HCT116 (cell line): ENCODE measurements at regions not wholly inside any gene's neighbourhood (a gene's known extent, or its start where the extent isn't known, plus 50 kb on each side); places are given as distances from the start of the nearest gene placed in this dataset.

Experiments
- ATAC-seq: fragments of 200-7000 bp; cut with Tn5 transposase; 2 replicates; pipeline ENCODE4 v1.9.1; 2020; ENCODE audit warnings: mild to moderate bottlenecking, moderate library complexity
- BruUV-seq: library from RNA; stranded (reverse); fragments of 400-500 nt; replicated peaks from 2 replicates; lab custom pipeline; 2021; lab: Mats Ljungman, UMichigan
- CTCF ChIA-PET: fragments of 300-600 bp; sonication (Branson Sonifier 250); formaldehyde crosslinking; loops from one replicate; lab custom pipeline; 2021; ENCODE audit warnings: antibody characterized with exemption; lab: Charles Lee
- POLR2A ChIA-PET: fragments of 300-600, 350-600 bp; sonication (Branson Sonifier 250); formaldehyde crosslinking; loops from one replicate; lab custom pipeline; 2021; ENCODE audit warnings: antibody characterized with exemption; lab: Charles Lee
- RAD21 ChIA-PET, 2 experiments: fragments of 300-600 bp; sonication (Branson Sonifier 250); formaldehyde crosslinking; loops; one replicate each; lab custom pipeline; 2023; ENCODE audit warnings: low total read pairs in 2 of 2; ENCODE audit not compliant: uncharacterized antibody in 2 of 2, unreplicated experiment in 2 of 2, low non-redundant PET in 1 of 2; lab: Charles Lee
- DNase-seq: peaks from one replicate; pipeline ENCODE4 v3.0.0-alpha.2; 2010; ENCODE audit warnings: low read depth, low spot score
- H2AFZ ChIP-seq: fragments of 200-600 bp; shearing (Covaris generic), sonication (generic); 2 replicates; pipeline ENCODE4 v1.6.1; 2017; ENCODE audit warnings: low read depth, mixed run types, mixed read lengths, antibody characterized with exemption, low read length; ENCODE audit not compliant: poor library complexity, severe bottlenecking
- H3K27ac ChIP-seq: 2 replicates; pipeline ENCODE4 v1.5.1; 2012; ENCODE audit warnings: low read depth, low read length
- H3K27me3 ChIP-seq: fragments of 200-600 bp; sonication (generic); 2 replicates; pipeline ENCODE4 v1.6.1; 2016; ENCODE audit warnings: mixed run types, low read length, mixed read lengths; ENCODE audit not compliant: insufficient read depth
- H3K36me3 ChIP-seq, 2 experiments: fragments of 200-500 bp in 1 of 2; fragments of 200-600 bp in 1 of 2; sonication (Bioruptor generic) in 1 of 2; sonication (generic) in 1 of 2; 2 replicates each; pipeline versions ENCODE4 v1.5.1 to v1.6.1; 2014 to 2016; ENCODE audit warnings: low read length in 2 of 2, inconsistent platforms in 1 of 2, mixed read lengths in 1 of 2, mixed run types in 1 of 2; ENCODE audit not compliant: insufficient read depth in 2 of 2, control insufficient read depth in 1 of 2
- H3K4me1 ChIP-seq, 2 experiments: fragments of 200-600 bp in 1 of 2; sonication (generic) in 1 of 2; 2 replicates each; pipeline versions ENCODE4 v1.5.1 to v1.6.1; 2012 to 2017; ENCODE audit warnings: low read length in 2 of 2, inconsistent platforms in 1 of 2, mild to moderate bottlenecking in 1 of 2, mixed read lengths in 1 of 2, mixed run types in 1 of 2, moderate library complexity in 1 of 2; ENCODE audit not compliant: insufficient read depth in 2 of 2, control insufficient read depth in 1 of 2
- H3K4me2 ChIP-seq: fragments of 200-600 bp; sonication (generic); 2 replicates; pipeline ENCODE4 v1.6.1; 2017; ENCODE audit warnings: mixed run types, low read length, mixed read lengths
- H3K4me3 ChIP-seq, 2 experiments: fragments of 200-600 bp in 1 of 2; sonication (generic) in 1 of 2; replicated peaks in 1 of 2; 2 replicates each; pipeline ENCODE4 v1.5.1; 2011 to 2016; ENCODE audit warnings: low read length in 2 of 2, control low read depth in 1 of 2, low read depth in 1 of 2, mild to moderate bottlenecking in 1 of 2, mixed read lengths in 1 of 2, mixed run types in 1 of 2
- H3K79me2 ChIP-seq: fragments of 200-600 bp; sonication (generic); 2 replicates; pipeline ENCODE4 v1.6.1; 2017; ENCODE audit warnings: mild to moderate bottlenecking, mixed run types, low read length, moderate library complexity, mixed read lengths; ENCODE audit not compliant: insufficient read depth
- H3K9ac ChIP-seq: fragments of 200-600 bp; sonication (generic); 2 replicates; pipeline ENCODE4 v1.6.1; 2016; ENCODE audit warnings: low read length, mixed read lengths
- H3K9me2 ChIP-seq: fragments of 200-600 bp; sonication (generic), shearing (Covaris generic); 2 replicates; pipeline ENCODE4 v1.6.1; 2017; ENCODE audit warnings: mixed run types, mild to moderate bottlenecking, moderate library complexity; ENCODE audit not compliant: insufficient read depth
- H3K9me3 ChIP-seq, 2 experiments: fragments of 200-500 bp in 1 of 2; fragments of 200-600 bp in 1 of 2; sonication (Bioruptor generic) in 1 of 2; sonication (generic) in 1 of 2; 2 replicates each; pipeline ENCODE4 v1.6.1; 2014 to 2017; ENCODE audit warnings: low read length in 2 of 2, mixed read lengths in 2 of 2, inconsistent platforms in 1 of 2, low read depth in 1 of 2, mild to moderate bottlenecking in 1 of 2, mixed run types in 1 of 2, moderate library complexity in 1 of 2; ENCODE audit not compliant: control insufficient read depth in 1 of 2, insufficient read depth in 1 of 2
- H4K20me1 ChIP-seq: fragments of 200-600 bp; sonication (generic), shearing (Covaris generic); 2 replicates; pipeline ENCODE4 v1.6.1; 2017; ENCODE audit warnings: mixed run types, mild to moderate bottlenecking, moderate library complexity; ENCODE audit not compliant: insufficient read depth
- ATF3 ChIP-seq: IDR thresholded peaks from 2 replicates; pipeline ENCODE4 v1.6.1; 2012
- CBX3 ChIP-seq: IDR thresholded peaks from 2 replicates; pipeline ENCODE4 v1.6.1; 2012; ENCODE audit warnings: low read depth
- ELF1 ChIP-seq: IDR thresholded peaks from 2 replicates; pipeline ENCODE4 v1.6.1; 2012; ENCODE audit warnings: low read depth, borderline replicate concordance
- EZH2phosphoT487 ChIP-seq: fragments of 200-600 bp; IDR thresholded peaks from 2 replicates; pipeline ENCODE4 v1.6.1; 2018; ENCODE audit warnings: antibody characterized with exemption, borderline replicate concordance
- FOSL1 ChIP-seq: IDR thresholded peaks from 2 replicates; pipeline ENCODE4 v1.6.1; 2012; ENCODE audit warnings: low read depth
- MAX ChIP-seq: IDR thresholded peaks from 2 replicates; pipeline ENCODE4 v1.6.1; 2012
- POLR2A ChIP-seq: IDR thresholded peaks from 2 replicates; pipeline ENCODE4 v1.7.0; 2011; ENCODE audit warnings: borderline replicate concordance; ENCODE audit not compliant: insufficient read depth, insufficient read length; ENCODE audit errors: extremely low read depth
- POLR2AphosphoS5 ChIP-seq: IDR thresholded peaks from 2 replicates; pipeline ENCODE4 v1.6.1; 2011; ENCODE audit warnings: mild to moderate bottlenecking, low read depth, low read length, moderate library complexity
- RAD21 ChIP-seq: IDR thresholded peaks from 2 replicates; pipeline ENCODE4 v1.6.1; 2012; ENCODE audit warnings: low read depth, mild to moderate bottlenecking
- SIN3A ChIP-seq: IDR thresholded peaks from 2 replicates; pipeline ENCODE4 v1.6.1; 2012; ENCODE audit warnings: low read depth
- SP1 ChIP-seq: IDR thresholded peaks from 2 replicates; pipeline ENCODE4 v1.6.1; 2012; ENCODE audit warnings: low read depth
- SRF ChIP-seq: IDR thresholded peaks from 2 replicates; pipeline ENCODE4 v1.6.1; 2012; ENCODE audit warnings: low read depth
- TCF7L2 ChIP-seq: IDR thresholded peaks from 2 replicates; pipeline ENCODE4 v1.7.0; 2011; ENCODE audit warnings: borderline replicate concordance, inconsistent platforms; ENCODE audit not compliant: insufficient read depth, insufficient read length; ENCODE audit errors: extremely low read depth
- YY1 ChIP-seq: IDR thresholded peaks from 2 replicates; pipeline ENCODE4 v1.6.1; 2011; ENCODE audit warnings: low read length, low read depth, moderate library complexity, mild to moderate bottlenecking; ENCODE audit not compliant: insufficient replicate concordance; ENCODE audit errors: extremely low read depth
- ZFX ChIP-seq: fragments of 450-650 bp; IDR thresholded peaks from 2 replicates; pipeline ENCODE4 v1.6.1; 2017
- ZNF274 ChIP-seq: fragments of 200-500 bp; sonication (Bioruptor generic); IDR thresholded peaks from 2 replicates; pipeline ENCODE4 v1.6.1; 2014; ENCODE audit warnings: mild to moderate bottlenecking, low read depth, low read length, inconsistent platforms
- intact Hi-C: fragments of 100-400 bp; cut with micrococcal nuclease; formaldehyde crosslinking; loops from 2 replicates; pipeline ENCODE4 v1.10.0; 2022
- TF ChIP-seq, protein P1 (sequence below): IDR thresholded peaks from 2 replicates; pipeline ENCODE4 v1.6.1; 2012; ENCODE audit warnings: low read depth

GRCh38 chr20:22728146-22728745 is 143.9 kb upstream of the FOXA2 start:
- no peak overlapping the region for H2AFZ ChIP-seq
- ChIA-PET POLR2A (no interaction called here), CTCF (interaction anchor here (1.4 kb wide), 1 partner anchor 473 kb away, joined by 3 read pairs; no protein-coding TSS in a partner anchor), RAD21 (no interaction called here)
- no peaks in the 10 kb centered on the region for H4K20me1 ChIP-seq
- no peak overlapping the region for H3K9ac ChIP-seq
- no peak overlapping the region for H3K4me2 ChIP-seq
- H3K9me2 ChIP-seq: no peaks in the 10 kb centered on the region
- H3K4me3 ChIP-seq: no peak overlapping the region
- ATAC-seq (no peak), DNase-seq (no peak)
- H3K36me3 ChIP-seq: no peaks in the 10 kb centered on the region
- TF ChIP-seq FOSL1: no peak
- no peak for TF ChIP-seq RAD21
- TF ChIP-seq SP1: no peak
- no peak for TF ChIP-seq ZFX
- no peak for TF ChIP-seq MAX
- no peak for TF ChIP-seq ELF1
- no peak for TF ChIP-seq CBX3
- TF ChIP-seq ATF3: no peak
- no peak for TF ChIP-seq SRF
- no peaks in the 10 kb centered on the region for H3K79me2 ChIP-seq
- peaks cover 0 to 12% of the 10 kb centered on the region in 2 experiments; a peak in 1 of 4 replicates for H3K4me1 ChIP-seq
- BruUV-seq: no TSS peak
- H3K27ac ChIP-seq: no peak overlapping the region
- no peaks in the 10 kb centered on the region for H3K9me3 ChIP-seq
- H3K27me3 ChIP-seq: no peaks in the 10 kb centered on the region
- intact Hi-C loops: no loop called here

DNA sequence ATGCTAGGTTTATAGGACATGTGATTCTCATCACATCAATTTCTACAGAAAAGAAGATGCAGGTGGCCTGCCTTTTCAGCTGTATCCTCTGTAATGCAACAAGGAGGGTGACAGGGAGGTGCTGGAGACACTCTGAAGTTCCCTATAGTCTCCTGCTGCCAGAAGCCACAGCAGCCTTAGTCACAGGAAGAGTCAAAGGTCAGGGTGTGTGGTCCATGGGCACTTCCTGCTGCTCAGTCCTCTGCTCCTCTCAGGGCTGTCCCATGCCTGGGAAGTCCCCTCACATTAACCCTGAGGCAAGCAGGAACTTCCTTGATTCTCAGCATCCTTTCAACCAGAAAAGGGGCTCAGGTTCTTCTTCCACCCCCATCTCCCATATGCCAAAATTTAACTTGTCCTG is 144.8 kb upstream of the FOXA2 start:
- ChIA-PET CTCF (interaction anchor here (1.4 kb wide), 1 partner anchor 472 kb away, joined by 3 read pairs; no protein-coding TSS in a partner anchor), RAD21 (no interaction called here), POLR2A (no interaction called here)
- no peaks in the 10 kb centered on the region for H3K36me3 ChIP-seq
- ATAC-seq (no peak), DNase-seq (no peak)
- H2AFZ ChIP-seq: no peak overlapping the region
- no peak overlapping the region for H3K27ac ChIP-seq
- H3K4me3 ChIP-seq: no peak overlapping the region
- intact Hi-C loops: no loop called here
- no peaks in the 10 kb centered on the region for H3K9me3 ChIP-seq
- no peaks in the 10 kb centered on the region for H3K79me2 ChIP-seq
- no TSS peak for BruUV-seq
- H3K27me3 ChIP-seq: no peaks in the 10 kb centered on the region
- peaks cover 0 to 12% of the 10 kb centered on the region in 2 experiments; a peak in 1 of 4 replicates for H3K4me1 ChIP-seq
- no peak overlapping the region for H3K9ac ChIP-seq
- no peaks in the 10 kb centered on the region for H3K9me2 ChIP-seq
- TF ChIP-seq SIN3A (no peak), EZH2phosphoT487 (no peak), POLR2AphosphoS5 (no peak), YY1 (no peak), FOSL1 (no peak), CBX3 (no peak), SRF (no peak), ZFX (no peak), POLR2A (no peak), ELF1 (no peak), TCF7L2 (no peak), ZNF274 (no peak), SP1 (no peak)
- TF ChIP-seq, protein P1, sequence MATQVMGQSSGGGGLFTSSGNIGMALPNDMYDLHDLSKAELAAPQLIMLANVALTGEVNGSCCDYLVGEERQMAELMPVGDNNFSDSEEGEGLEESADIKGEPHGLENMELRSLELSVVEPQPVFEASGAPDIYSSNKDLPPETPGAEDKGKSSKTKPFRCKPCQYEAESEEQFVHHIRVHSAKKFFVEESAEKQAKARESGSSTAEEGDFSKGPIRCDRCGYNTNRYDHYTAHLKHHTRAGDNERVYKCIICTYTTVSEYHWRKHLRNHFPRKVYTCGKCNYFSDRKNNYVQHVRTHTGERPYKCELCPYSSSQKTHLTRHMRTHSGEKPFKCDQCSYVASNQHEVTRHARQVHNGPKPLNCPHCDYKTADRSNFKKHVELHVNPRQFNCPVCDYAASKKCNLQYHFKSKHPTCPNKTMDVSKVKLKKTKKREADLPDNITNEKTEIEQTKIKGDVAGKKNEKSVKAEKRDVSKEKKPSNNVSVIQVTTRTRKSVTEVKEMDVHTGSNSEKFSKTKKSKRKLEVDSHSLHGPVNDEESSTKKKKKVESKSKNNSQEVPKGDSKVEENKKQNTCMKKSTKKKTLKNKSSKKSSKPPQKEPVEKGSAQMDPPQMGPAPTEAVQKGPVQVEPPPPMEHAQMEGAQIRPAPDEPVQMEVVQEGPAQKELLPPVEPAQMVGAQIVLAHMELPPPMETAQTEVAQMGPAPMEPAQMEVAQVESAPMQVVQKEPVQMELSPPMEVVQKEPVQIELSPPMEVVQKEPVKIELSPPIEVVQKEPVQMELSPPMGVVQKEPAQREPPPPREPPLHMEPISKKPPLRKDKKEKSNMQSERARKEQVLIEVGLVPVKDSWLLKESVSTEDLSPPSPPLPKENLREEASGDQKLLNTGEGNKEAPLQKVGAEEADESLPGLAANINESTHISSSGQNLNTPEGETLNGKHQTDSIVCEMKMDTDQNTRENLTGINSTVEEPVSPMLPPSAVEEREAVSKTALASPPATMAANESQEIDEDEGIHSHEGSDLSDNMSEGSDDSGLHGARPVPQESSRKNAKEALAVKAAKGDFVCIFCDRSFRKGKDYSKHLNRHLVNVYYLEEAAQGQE: no peak
- H4K20me1 ChIP-seq: no peaks in the 10 kb centered on the region
- no peak overlapping the region for H3K4me2 ChIP-seq
